ENCODE measurements at regions not wholly inside any gene's neighbourhood (a gene's known extent, or its start where the extent isn't known, plus 50 kb on each side); places are given as distances from the start of the nearest gene placed in this dataset.

- no peaks in the 10 kb centered on the region for H3K27me3 Mint-ChIP-seq
- no peaks in the 10 kb centered on the region for H3K36me3 Mint-ChIP-seq (ENCODE audit: insufficient read depth)
- no peak for ATAC-seq (replicated peaks; ENCODE audit: extremely low read depth, poor library complexity, severe bottlenecking)
- no peak overlapping the region for H3K4me3 Mint-ChIP-seq
- no peak overlapping the region for H3K27ac Mint-ChIP-seq (ENCODE audit: low read depth)
- H3K4me1 Mint-ChIP-seq, result no peaks in the 10 kb centered on the region
- DNase-seq (ENCODE audit: low spot score in 2 of 2), result no peak
- H3K9me3 Mint-ChIP-seq, result peaks cover 21% of the 10 kb centered on the region
These were observed 960.2 kb downstream of the SQOR start for GRCh38 chr15:46595016-46595415.

DNA sequence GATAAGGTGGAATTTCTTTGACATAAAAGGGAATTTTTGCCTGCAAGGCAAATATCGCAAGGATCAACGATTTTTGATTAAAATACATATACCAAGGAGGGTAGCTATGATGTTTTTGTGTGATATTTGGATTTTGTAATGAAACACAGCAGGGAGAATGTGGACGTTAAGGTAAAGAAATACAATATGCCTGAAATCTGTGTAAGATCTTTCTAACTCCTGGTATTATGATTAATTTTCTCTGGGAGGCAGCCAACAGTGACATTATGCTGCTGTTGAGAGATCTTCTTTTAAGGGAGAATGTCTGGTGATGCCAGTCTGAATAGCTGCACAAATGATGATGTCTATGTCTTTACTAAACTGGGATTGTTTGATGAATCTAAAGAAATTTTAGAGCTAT is 972.2 kb downstream of the SQOR start:
- H3K27ac Mint-ChIP-seq (ENCODE audit: low read depth), result no peak overlapping the region
- peaks cover 27% of the 10 kb centered on the region for H3K9me3 Mint-ChIP-seq
- no peak for DNase-seq (ENCODE audit: low spot score in 2 of 2)
- no peaks in the 10 kb centered on the region for H3K4me1 Mint-ChIP-seq
- no peak for ATAC-seq (replicated peaks; ENCODE audit: extremely low read depth, poor library complexity, severe bottlenecking)
- H3K27me3 Mint-ChIP-seq, result no peaks in the 10 kb centered on the region
- no peak overlapping the region for H3K4me3 Mint-ChIP-seq
- H3K36me3 Mint-ChIP-seq (ENCODE audit: insufficient read depth), result no peaks in the 10 kb centered on the region

GRCh38 chr15:46616033-46616432 is 981.2 kb downstream of the SQOR start:
- ATAC-seq (replicated peaks; ENCODE audit: extremely low read depth, poor library complexity, severe bottlenecking) (no peak), DNase-seq (ENCODE audit: low spot score in 2 of 2) (no peak)
- H3K4me1 Mint-ChIP-seq, result no peaks in the 10 kb centered on the region
- H3K4me3 Mint-ChIP-seq, result no peak overlapping the region
- no peak overlapping the region for H3K27ac Mint-ChIP-seq (ENCODE audit: low read depth)
- no peaks in the 10 kb centered on the region for H3K27me3 Mint-ChIP-seq
- no peaks in the 10 kb centered on the region for H3K36me3 Mint-ChIP-seq (ENCODE audit: insufficient read depth)
- peaks cover 30% of the 10 kb centered on the region for H3K9me3 Mint-ChIP-seq

GRCh38 chr15:46617507-46617906 is 982.7 kb downstream of the SQOR start:
- Mint-ChIP-seq H3K27me3 (no peaks in the 10 kb centered on the region), H3K36me3 (ENCODE audit: insufficient read depth) (no peaks in the 10 kb centered on the region), H3K4me1 (no peaks in the 10 kb centered on the region), H3K27ac (ENCODE audit: low read depth) (no peak overlapping the region), H3K4me3 (no peak overlapping the region), H3K9me3 (peaks cover 28% of the 10 kb centered on the region)
- no peak for ATAC-seq (replicated peaks; ENCODE audit: extremely low read depth, poor library complexity, severe bottlenecking)
- no peak for DNase-seq (ENCODE audit: low spot score in 2 of 2)

DNA sequence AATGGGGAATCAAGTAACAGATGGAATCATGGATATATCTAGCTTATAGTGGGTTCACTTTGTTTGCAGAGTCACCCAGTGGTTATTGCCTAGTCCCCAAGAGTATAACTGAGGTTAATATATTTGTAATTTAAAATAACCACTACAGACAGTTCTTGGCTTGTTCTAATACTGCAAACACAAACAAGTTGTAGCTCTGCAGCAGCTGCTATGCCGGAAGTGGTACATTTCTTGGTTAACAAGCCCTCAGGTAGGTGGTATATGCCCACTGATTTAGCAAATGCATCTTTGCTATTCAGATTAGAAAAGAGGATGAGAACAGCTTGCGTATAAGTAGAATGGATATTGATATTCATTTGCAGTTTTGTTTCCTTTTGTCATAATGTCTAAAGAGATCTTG is 984.2 kb downstream of the SQOR start:
- no peaks in the 10 kb centered on the region for H3K27me3 Mint-ChIP-seq
- H3K4me1 Mint-ChIP-seq, result no peaks in the 10 kb centered on the region
- DNase-seq (ENCODE audit: low spot score in 2 of 2) (no peak), ATAC-seq (replicated peaks; ENCODE audit: extremely low read depth, poor library complexity, severe bottlenecking) (no peak)
- H3K9me3 Mint-ChIP-seq, result peaks cover 28% of the 10 kb centered on the region
- no peak overlapping the region for H3K4me3 Mint-ChIP-seq
- H3K36me3 Mint-ChIP-seq (ENCODE audit: insufficient read depth), result no peaks in the 10 kb centered on the region
- H3K27ac Mint-ChIP-seq (ENCODE audit: low read depth), result no peak overlapping the region

DNA sequence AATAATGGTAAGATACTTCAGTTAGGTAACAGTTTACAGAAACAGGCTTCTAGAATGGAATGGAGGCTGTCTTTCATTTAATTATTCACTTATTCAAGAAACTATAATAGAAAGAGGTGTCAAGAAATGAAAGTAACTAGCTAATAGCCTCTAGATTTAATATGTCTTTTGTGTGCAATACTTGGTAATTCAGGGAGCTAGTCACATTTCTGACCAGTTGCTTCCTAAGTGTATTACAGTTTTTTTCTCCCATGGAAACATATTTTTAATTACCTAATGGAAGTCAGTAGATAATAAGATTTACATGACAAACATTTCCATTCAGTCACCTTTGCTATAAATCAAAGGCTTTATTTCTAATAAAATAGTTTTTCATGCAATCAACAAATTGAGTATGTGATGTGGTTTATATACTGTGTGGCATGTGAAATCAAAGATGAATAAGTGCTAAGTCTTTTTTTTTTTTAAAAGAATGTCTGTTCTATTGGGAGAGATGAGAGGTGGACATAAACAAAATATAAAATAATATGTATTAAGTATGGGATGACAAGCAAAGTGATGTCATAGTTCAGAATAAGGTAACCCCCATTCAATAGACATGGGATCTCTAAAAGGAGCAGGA is 985.7 kb downstream of the SQOR start:
- H3K4me3 Mint-ChIP-seq, result no peak overlapping the region
- no peak for ATAC-seq (replicated peaks; ENCODE audit: extremely low read depth, poor library complexity, severe bottlenecking)
- no peak overlapping the region for H3K27ac Mint-ChIP-seq (ENCODE audit: low read depth)
- H3K4me1 Mint-ChIP-seq, result no peaks in the 10 kb centered on the region
- DNase-seq (ENCODE audit: low spot score in 2 of 2), result no peak
- H3K36me3 Mint-ChIP-seq (ENCODE audit: insufficient read depth), result no peaks in the 10 kb centered on the region
- H3K9me3 Mint-ChIP-seq, result peaks cover 28% of the 10 kb centered on the region
- H3K27me3 Mint-ChIP-seq, result no peaks in the 10 kb centered on the region

DNA sequence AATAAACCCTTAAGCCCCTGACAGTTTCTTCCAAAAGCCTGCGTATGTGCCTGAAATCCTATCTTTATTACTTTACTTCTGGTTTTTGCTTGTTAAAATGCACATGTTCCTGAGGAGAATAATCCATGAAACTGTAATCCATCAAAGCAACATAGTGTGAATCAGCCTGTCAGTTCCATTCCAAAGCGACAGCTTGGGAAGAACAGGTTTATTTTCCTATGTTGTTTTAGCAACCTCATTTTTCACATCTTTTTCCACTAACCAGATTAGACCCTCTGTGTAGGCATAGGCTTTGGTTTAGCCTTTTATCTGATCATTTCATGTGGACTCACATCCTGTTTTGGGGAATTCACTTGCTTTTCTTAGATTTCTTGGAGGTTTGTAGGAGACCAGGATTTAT is 988.0 kb downstream of the SQOR start:
- no peaks in the 10 kb centered on the region for H3K4me1 Mint-ChIP-seq
- H3K9me3 Mint-ChIP-seq, result peaks cover 20% of the 10 kb centered on the region
- DNase-seq (ENCODE audit: low spot score in 2 of 2) (no peak), ATAC-seq (replicated peaks; ENCODE audit: extremely low read depth, poor library complexity, severe bottlenecking) (no peak)
- no peak overlapping the region for H3K4me3 Mint-ChIP-seq
- H3K36me3 Mint-ChIP-seq (ENCODE audit: insufficient read depth), result no peaks in the 10 kb centered on the region
- H3K27ac Mint-ChIP-seq (ENCODE audit: low read depth), result no peak overlapping the region
- no peaks in the 10 kb centered on the region for H3K27me3 Mint-ChIP-seq

GRCh38 chr15:46636206-46636605 is 1001.4 kb downstream of the SQOR start:
- H3K27me3 Mint-ChIP-seq, result no peaks in the 10 kb centered on the region

GRCh38 chr15:46644501-46645481 is 1010.0 kb downstream of the SQOR start:
- Mint-ChIP-seq H3K9me3 (peaks cover 33% of the 10 kb centered on the region), H3K27ac (ENCODE audit: low read depth) (no peak overlapping the region), H3K4me1 (no peaks in the 10 kb centered on the region), H3K27me3 (no peaks in the 10 kb centered on the region), H3K36me3 (ENCODE audit: insufficient read depth) (no peaks in the 10 kb centered on the region), H3K4me3 (no peak overlapping the region)
- no peak for DNase-seq (ENCODE audit: low spot score in 2 of 2)
- ATAC-seq (replicated peaks; ENCODE audit: extremely low read depth, poor library complexity, severe bottlenecking), result no peak

More at GRCh38 chr15:46636206-46636605, 1001.4 kb downstream of the SQOR start:
- Mint-ChIP-seq H3K9me3 (no peaks in the 10 kb centered on the region), H3K4me3 (no peak overlapping the region), H3K4me1 (no peaks in the 10 kb centered on the region), H3K36me3 (ENCODE audit: insufficient read depth) (no peaks in the 10 kb centered on the region), H3K27ac (ENCODE audit: low read depth) (no peak overlapping the region)
- ATAC-seq (replicated peaks; ENCODE audit: extremely low read depth, poor library complexity, severe bottlenecking) (no peak), DNase-seq (ENCODE audit: low spot score in 2 of 2) (no peak)

DNA sequence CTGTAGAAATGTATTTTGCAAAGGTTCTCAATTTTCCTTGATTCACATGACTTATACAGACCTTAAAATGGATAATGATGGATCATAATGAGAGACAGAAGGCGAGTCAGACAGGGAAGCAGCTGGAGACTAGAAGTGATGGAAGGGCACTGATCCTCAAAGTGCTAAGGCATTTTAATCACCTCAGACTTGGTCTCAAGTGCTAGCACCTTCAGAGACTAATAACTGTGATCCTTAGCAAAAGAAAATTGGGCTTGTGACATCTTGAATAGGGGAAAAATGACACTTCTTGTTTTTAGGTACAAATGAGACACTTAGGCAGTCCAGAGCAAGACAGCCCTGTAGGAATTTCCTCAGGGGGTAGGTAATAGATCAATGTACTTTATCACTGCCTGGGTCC is 1011.7 kb downstream of the SQOR start:
- no peaks in the 10 kb centered on the region for H3K27me3 Mint-ChIP-seq
- H3K36me3 Mint-ChIP-seq (ENCODE audit: insufficient read depth), result no peaks in the 10 kb centered on the region
- no peak overlapping the region for H3K27ac Mint-ChIP-seq (ENCODE audit: low read depth)

GRCh38 chr15:46647046-46647445 is 1012.2 kb downstream of the SQOR start:
- no peaks in the 10 kb centered on the region for H3K27me3 Mint-ChIP-seq
- H3K4me1 Mint-ChIP-seq, result no peaks in the 10 kb centered on the region
- H3K36me3 Mint-ChIP-seq (ENCODE audit: insufficient read depth), result no peaks in the 10 kb centered on the region
- peaks cover 37% of the 10 kb centered on the region for H3K9me3 Mint-ChIP-seq
- no peak overlapping the region for H3K4me3 Mint-ChIP-seq
- H3K27ac Mint-ChIP-seq (ENCODE audit: low read depth), result no peak overlapping the region
- no peak for DNase-seq (ENCODE audit: low spot score in 2 of 2)
- ATAC-seq (replicated peaks; ENCODE audit: extremely low read depth, poor library complexity, severe bottlenecking), result no peak

More for the DNA sequence above, 1011.7 kb downstream of the SQOR start:
- ATAC-seq (replicated peaks; ENCODE audit: extremely low read depth, poor library complexity, severe bottlenecking), result no peak
- DNase-seq (ENCODE audit: low spot score in 2 of 2), result no peak
- Mint-ChIP-seq H3K4me3 (no peak overlapping the region), H3K4me1 (no peaks in the 10 kb centered on the region), H3K9me3 (peaks cover 39% of the 10 kb centered on the region)

GRCh38 chr15:46652266-46652665 is 1017.4 kb downstream of the SQOR start:
- Mint-ChIP-seq H3K4me3 (no peak overlapping the region), H3K4me1 (no peaks in the 10 kb centered on the region), H3K27ac (ENCODE audit: low read depth) (no peak overlapping the region), H3K9me3 (peaks cover 25% of the 10 kb centered on the region), H3K36me3 (ENCODE audit: insufficient read depth) (no peaks in the 10 kb centered on the region), H3K27me3 (no peaks in the 10 kb centered on the region)
- no peak for DNase-seq (ENCODE audit: low spot score in 2 of 2)
- no peak for ATAC-seq (replicated peaks; ENCODE audit: extremely low read depth, poor library complexity, severe bottlenecking)

- Mint-ChIP-seq H3K27ac (ENCODE audit: low read depth) (no peak overlapping the region), H3K9me3 (peaks cover 31% of the 10 kb centered on the region), H3K4me3 (no peak overlapping the region), H3K36me3 (ENCODE audit: insufficient read depth) (no peaks in the 10 kb centered on the region), H3K4me1 (no peaks in the 10 kb centered on the region), H3K27me3 (no peaks in the 10 kb centered on the region)
- no peak for ATAC-seq (replicated peaks; ENCODE audit: extremely low read depth, poor library complexity, severe bottlenecking)
- no peak for DNase-seq (ENCODE audit: low spot score in 2 of 2)
These were observed 1020.2 kb downstream of the SQOR start for GRCh38 chr15:46654993-46655392.

All from central memory CD8-positive, alpha-beta T cell (primary cell).